Tibial artery (tissue), 4 donors: ENCODE measurements at regions not wholly inside any gene's neighbourhood (a gene's known extent, or its start where the extent isn't known, plus 50 kb on each side); places are given as distances from the start of the nearest gene placed in this dataset.

ENCODE experiments used
- DNase-seq, 2 donors: peaks; one replicate each; pipeline ENCODE4 v3.0.0-alpha.2; 2019
- H3K27ac ChIP-seq, 2 donors: fragments of 200-600 bp; sonication (generic) in 1 of 2; 1 replicate in 1 of 2; 2 replicates in 1 of 2; pipeline ENCODE4 v1.5.1; 2018 to 2019; ENCODE audit warnings: mild to moderate bottlenecking in 1 of 2
- H3K27me3 ChIP-seq, 2 donors: fragments of 200-600 bp; sonication (generic) in 1 of 2; one replicate each; pipeline versions ENCODE4 v1.5.1 to v1.6.0; 2016 to 2019
- H3K36me3 ChIP-seq, 3 donors: fragments of 200-600 bp; sonication (generic) in 2 of 3; one replicate each; pipeline ENCODE4 v1.5.1; 2016 to 2019; ENCODE audit warnings: mild to moderate bottlenecking in 2 of 3
- H3K4me1 ChIP-seq, 4 donors: fragments of 200-600 bp; sonication (generic) in 2 of 4; 1 replicate in 3 of 4; 2 replicates in 1 of 4; pipeline ENCODE4 v1.5.1; 2016 to 2019
- H3K4me3 ChIP-seq, 2 donors: fragments of 200-600 bp; sonication (generic) in 1 of 2; 1 replicate in 1 of 2; 2 replicates in 1 of 2; pipeline ENCODE4 v1.5.1; 2018 to 2019; ENCODE audit warnings: mild to moderate bottlenecking in 2 of 2
- H3K9me3 ChIP-seq, 3 donors: fragments of 200-600 bp; sonication (generic) in 1 of 3; one replicate each; pipeline ENCODE4 v1.5.1; 2016 to 2019
- CTCF ChIP-seq, 2 experiments: fragments of 200-600 bp in 1 of 2; fragments of 450-650 bp in 1 of 2; IDR thresholded peaks; one replicate each; pipeline ENCODE4 v1.5.1; 2017 to 2019; ENCODE audit warnings: antibody characterized with exemption in 2 of 2, mild to moderate bottlenecking in 1 of 2, moderate library complexity in 1 of 2
- intact Hi-C: fragments of 100-400 bp; cut with DNase I; formaldehyde crosslinking; loops from one replicate; pipeline ENCODE4 v1.15.0; 2023; ENCODE audit warnings: low total_unique reads

DNA sequence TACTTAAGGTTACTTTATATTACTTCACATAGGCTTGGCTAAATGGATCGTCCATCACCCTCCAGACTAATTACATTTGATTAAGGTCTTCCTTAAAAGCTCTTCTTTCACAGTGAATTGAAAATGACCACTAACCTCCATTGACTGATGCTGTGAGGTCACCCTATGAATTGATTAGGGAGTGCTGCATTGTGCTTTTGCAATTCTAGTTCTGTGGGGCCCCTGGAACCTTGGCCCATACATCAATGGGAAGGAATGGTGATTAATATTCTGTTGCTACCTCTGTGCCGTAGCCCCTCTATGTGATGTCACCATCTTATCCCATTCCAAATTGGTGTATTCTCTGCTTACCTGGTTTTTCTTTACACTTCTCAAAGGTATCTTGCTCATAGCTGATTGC lies 682.2 kb downstream of the SQOR start:
- no peak overlapping the region for H3K4me3 ChIP-seq
- no peak for TF ChIP-seq CTCF (IDR thresholded peaks at IDR 0.05)
- H3K27ac ChIP-seq, result no peak overlapping the region
- H3K9me3 ChIP-seq, result no peaks in the 10 kb centered on the region
- DNase-seq, result no peak
- H3K27me3 ChIP-seq, result no peaks in the 10 kb centered on the region
- intact Hi-C loops, result no loop called here
- H3K36me3 ChIP-seq, result no peaks in the 10 kb centered on the region
- no peaks in the 10 kb centered on the region for H3K4me1 ChIP-seq

DNA sequence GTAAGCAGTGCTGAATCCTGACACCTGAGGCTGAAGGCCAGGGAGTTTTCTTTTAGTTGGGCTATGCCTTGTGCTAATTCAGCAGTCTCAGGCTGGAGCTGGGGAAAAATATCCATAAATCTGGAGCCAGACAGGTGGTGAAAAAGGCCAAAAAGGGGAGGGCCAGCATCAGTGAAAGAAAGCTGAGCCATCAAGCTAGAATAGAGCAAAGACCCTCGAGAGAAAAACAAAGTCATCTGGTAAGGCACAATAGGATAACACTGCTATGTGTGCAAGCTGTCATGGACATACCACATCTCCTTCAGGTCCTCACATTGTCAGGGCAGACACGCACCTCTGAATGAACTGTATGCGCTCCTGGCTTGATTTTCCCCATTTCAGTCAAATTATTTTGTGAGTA lies 687.9 kb downstream of the SQOR start:
- no peaks in the 10 kb centered on the region for H3K9me3 ChIP-seq
- H3K36me3 ChIP-seq, result no peaks in the 10 kb centered on the region
- H3K27me3 ChIP-seq, result no peaks in the 10 kb centered on the region
- no peak overlapping the region for H3K4me3 ChIP-seq
- no peak overlapping the region for H3K27ac ChIP-seq
- no peak for TF ChIP-seq CTCF (IDR thresholded peaks at IDR 0.05)
- intact Hi-C loops, result no loop called here
- H3K4me1 ChIP-seq, result no peaks in the 10 kb centered on the region
- no peak for DNase-seq

- H3K36me3 ChIP-seq, result no peaks in the 10 kb centered on the region
- H3K27me3 ChIP-seq, result no peaks in the 10 kb centered on the region
- H3K4me3 ChIP-seq, result no peak overlapping the region
- H3K9me3 ChIP-seq, result no peaks in the 10 kb centered on the region
- no peak for TF ChIP-seq CTCF (IDR thresholded peaks at IDR 0.05)
- H3K4me1 ChIP-seq, result no peaks in the 10 kb centered on the region
- no peak overlapping the region for H3K27ac ChIP-seq
- no peak for DNase-seq
- intact Hi-C loops, result no loop called here
Observed at GRCh38 chr15:46326173-46326572, 691.3 kb downstream of the SQOR start.

DNA sequence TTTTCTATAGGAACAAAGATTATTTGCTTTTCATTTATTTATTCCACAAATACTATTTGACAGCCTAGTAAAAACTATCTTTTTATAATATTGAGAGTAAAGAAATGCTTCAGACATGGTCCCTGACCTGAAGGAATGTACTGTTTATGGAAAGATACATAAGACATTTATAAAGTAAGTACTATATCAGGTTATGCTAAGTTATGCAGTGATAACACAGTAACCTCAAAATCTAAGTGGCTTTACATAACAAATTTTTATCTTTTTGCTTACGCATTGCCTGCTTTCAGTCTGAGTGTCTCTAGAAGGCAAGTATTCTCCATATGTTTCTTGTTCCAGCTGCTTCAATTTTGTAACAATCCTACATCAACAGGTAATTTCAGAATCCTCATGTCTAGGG lies 694.0 kb downstream of the SQOR start:
- H3K27me3 ChIP-seq, result no peaks in the 10 kb centered on the region
- H3K9me3 ChIP-seq, result no peaks in the 10 kb centered on the region
- no peak overlapping the region for H3K4me3 ChIP-seq
- H3K36me3 ChIP-seq, result no peaks in the 10 kb centered on the region
- DNase-seq, result no peak
- no peaks in the 10 kb centered on the region for H3K4me1 ChIP-seq
- no peak for TF ChIP-seq CTCF (IDR thresholded peaks at IDR 0.05)
- H3K27ac ChIP-seq, result no peak overlapping the region
- intact Hi-C loops, result no loop called here

DNA sequence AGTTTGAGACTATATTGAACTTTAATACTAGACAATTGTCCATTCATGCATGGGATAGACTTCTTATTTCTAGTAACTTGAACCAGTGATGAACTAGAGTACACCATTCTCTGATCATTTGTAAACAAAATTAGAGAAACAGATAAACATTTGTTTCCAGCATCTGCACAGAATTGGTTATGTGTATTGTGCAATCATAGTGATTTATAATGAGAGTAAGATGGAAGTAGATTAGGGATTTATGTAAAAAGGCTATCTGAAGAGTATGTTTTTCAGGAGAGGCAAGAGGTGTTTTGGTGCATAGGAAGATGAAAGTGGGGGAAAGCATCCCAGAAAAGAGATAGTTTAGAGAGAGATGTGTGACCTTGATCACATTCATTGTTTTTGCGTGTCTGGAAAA lies 695.0 kb downstream of the SQOR start:
- intact Hi-C loops, result no loop called here
- Histone ChIP-seq H3K4me1 (no peaks in the 10 kb centered on the region), H3K27me3 (no peaks in the 10 kb centered on the region), H3K9me3 (no peaks in the 10 kb centered on the region), H3K36me3 (no peaks in the 10 kb centered on the region), H3K27ac (no peak overlapping the region), H3K4me3 (no peak overlapping the region)
- DNase-seq, result no peak
- TF ChIP-seq CTCF (IDR thresholded peaks at IDR 0.05), result no peak

GRCh38 chr15:46331546-46331945 lies 696.7 kb downstream of the SQOR start:
- H3K27ac ChIP-seq, result no peak overlapping the region
- H3K36me3 ChIP-seq, result no peaks in the 10 kb centered on the region
- DNase-seq, result no peak
- TF ChIP-seq CTCF (IDR thresholded peaks at IDR 0.05), result no peak
- intact Hi-C loops, result no loop called here
- no peaks in the 10 kb centered on the region for H3K27me3 ChIP-seq
- no peaks in the 10 kb centered on the region for H3K9me3 ChIP-seq
- H3K4me1 ChIP-seq, result no peaks in the 10 kb centered on the region
- no peak overlapping the region for H3K4me3 ChIP-seq
